ENCODE measurements at regions not wholly inside any gene's neighbourhood (a gene's known extent, or its start where the extent isn't known, plus 50 kb on each side); places are given as distances from the start of the nearest gene placed in this dataset.

DNA sequence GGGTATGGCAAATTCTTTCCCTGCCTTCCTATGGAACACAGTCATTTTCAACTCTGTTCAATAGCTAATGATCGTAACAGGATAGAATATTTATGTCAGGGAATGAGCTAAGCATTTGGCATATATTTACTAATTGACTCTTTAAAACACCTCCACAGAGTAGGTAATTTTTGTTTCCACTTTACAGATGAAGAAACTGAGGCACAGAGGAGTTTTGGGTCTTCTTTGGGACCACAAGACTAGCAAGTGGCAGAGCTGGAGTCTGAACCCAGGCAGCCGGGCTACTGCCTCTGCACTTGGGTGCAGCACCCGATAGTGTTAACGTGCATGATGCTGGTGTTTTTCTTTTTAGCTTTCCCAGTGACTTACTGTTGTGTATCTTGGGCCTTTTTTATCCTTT, 384.0 kb downstream of the SFMBT2 start:
- TF ChIP-seq, protein P1, sequence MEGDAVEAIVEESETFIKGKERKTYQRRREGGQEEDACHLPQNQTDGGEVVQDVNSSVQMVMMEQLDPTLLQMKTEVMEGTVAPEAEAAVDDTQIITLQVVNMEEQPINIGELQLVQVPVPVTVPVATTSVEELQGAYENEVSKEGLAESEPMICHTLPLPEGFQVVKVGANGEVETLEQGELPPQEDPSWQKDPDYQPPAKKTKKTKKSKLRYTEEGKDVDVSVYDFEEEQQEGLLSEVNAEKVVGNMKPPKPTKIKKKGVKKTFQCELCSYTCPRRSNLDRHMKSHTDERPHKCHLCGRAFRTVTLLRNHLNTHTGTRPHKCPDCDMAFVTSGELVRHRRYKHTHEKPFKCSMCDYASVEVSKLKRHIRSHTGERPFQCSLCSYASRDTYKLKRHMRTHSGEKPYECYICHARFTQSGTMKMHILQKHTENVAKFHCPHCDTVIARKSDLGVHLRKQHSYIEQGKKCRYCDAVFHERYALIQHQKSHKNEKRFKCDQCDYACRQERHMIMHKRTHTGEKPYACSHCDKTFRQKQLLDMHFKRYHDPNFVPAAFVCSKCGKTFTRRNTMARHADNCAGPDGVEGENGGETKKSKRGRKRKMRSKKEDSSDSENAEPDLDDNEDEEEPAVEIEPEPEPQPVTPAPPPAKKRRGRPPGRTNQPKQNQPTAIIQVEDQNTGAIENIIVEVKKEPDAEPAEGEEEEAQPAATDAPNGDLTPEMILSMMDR (IDR thresholded peaks at IDR 0.05) = no peak
- TF ChIP-seq POLR2A (IDR thresholded peaks at IDR 0.05) = no peak
